Mucosa of stomach (tissue), 1 donor: ENCODE measurements at regions not wholly inside any gene's neighbourhood (a gene's known extent, or its start where the extent isn't known, plus 50 kb on each side); places are given as distances from the start of the nearest gene placed in this dataset.
"Not testable (repeated sequence)": the region's sequence is repeated elsewhere in the genome, so short reads cannot be mapped to it uniquely, and the experiment has no call there.

Experiments used
- H3K27me3 ChIP-seq: one replicate; pipeline ENCODE4 v1.7.0; 2013; ENCODE audit warnings: mild to moderate bottlenecking, low read length; ENCODE audit not compliant: control insufficient read depth, insufficient read depth
- H3K36me3 ChIP-seq: one replicate; pipeline ENCODE4 v1.7.0; 2013; ENCODE audit warnings: low read length; ENCODE audit not compliant: control insufficient read depth, insufficient read depth
- H3K4me1 ChIP-seq: one replicate; pipeline ENCODE4 v1.7.0; 2013; ENCODE audit warnings: mild to moderate bottlenecking, low read length; ENCODE audit not compliant: control insufficient read depth, insufficient read depth
- H3K4me3 ChIP-seq: one replicate; pipeline ENCODE4 v1.7.0; 2013; ENCODE audit warnings: low read length
- H3K9ac ChIP-seq: one replicate; pipeline ENCODE4 v1.7.0; 2013; ENCODE audit warnings: mild to moderate bottlenecking, low read length, moderate library complexity
- H3K9me3 ChIP-seq: one replicate; pipeline ENCODE4 v1.7.0; 2013; ENCODE audit warnings: mild to moderate bottlenecking, low read length, moderate library complexity; ENCODE audit not compliant: control insufficient read depth
- donor health status: Pancreatic carcinoma.

DNA sequence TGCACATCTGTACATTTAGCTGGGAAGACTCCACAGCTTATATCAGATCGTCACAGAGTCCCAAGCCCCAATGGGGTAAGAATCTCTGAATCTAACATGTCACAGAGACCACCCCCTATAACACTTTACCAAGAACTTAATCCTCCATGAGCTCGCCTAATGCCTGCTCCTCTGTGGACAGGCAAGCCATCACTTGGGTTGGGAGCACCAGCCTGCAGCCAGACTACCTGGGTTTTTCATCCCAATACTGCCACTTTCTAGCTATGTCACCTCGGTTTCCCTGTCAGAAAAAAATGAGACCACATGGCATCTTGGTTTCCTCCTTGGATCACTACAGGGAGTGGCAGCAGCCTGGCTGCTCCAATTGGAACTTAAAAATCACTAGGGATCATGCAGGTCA lies 277.9 kb upstream of the TLE3 start:
- peaks cover 15% of the 10 kb centered on the region for H3K27me3 ChIP-seq
- H3K4me3 ChIP-seq = no peak overlapping the region
- no peaks in the 10 kb centered on the region for H3K36me3 ChIP-seq
- no peaks in the 10 kb centered on the region for H3K9me3 ChIP-seq
- H3K9ac ChIP-seq = no peak overlapping the region
- H3K4me1 ChIP-seq = peaks cover 9% of the 10 kb centered on the region

DNA sequence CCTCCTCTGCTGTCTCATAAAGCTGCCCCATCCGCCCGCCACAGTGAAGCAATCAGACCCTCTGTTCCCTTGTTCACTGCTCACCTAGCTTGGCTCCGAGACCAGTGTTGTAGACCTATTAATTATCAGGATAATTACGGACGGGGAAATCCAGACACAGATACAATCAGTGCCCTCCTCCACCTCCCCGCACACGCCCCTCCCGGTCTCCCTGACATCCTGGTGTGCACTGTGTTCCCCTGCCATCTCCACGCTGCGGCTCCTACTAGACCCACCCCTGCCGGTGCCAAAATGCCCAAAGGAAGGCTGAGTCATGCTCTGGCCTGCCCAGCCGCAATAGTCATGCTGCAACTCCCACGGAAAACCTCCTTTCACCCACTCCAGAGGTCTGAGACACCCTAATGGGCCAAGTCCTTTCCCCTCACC lies 277.3 kb upstream of the TLE3 start:
- H3K27me3 ChIP-seq = peaks cover 15% of the 10 kb centered on the region
- no peak overlapping the region for H3K4me3 ChIP-seq
- no peak overlapping the region for H3K9ac ChIP-seq
- H3K36me3 ChIP-seq = no peaks in the 10 kb centered on the region
- H3K9me3 ChIP-seq = no peaks in the 10 kb centered on the region
- peaks cover 9% of the 10 kb centered on the region for H3K4me1 ChIP-seq

DNA sequence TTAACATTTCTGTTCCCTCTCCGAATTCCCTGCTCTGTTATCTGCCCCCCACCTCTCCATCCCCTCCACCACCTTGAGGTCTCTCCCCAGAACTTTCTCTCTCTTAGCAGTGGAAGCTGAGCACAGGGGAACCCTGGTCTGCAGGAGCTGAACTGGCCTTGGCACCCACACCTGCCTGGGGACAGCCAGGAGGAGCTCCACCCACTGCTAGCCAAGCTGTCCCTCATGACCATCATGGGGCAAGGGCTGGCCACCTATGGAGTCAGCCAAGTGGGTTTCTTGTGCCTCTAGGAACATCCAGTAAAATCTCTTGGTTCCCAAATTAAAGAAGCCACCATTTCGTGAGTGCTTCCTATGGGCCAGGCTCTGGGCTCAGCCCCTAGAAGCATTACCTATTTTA lies 276.4 kb upstream of the TLE3 start:
- H3K4me1 ChIP-seq = peaks cover 9% of the 10 kb centered on the region
- H3K4me3 ChIP-seq = no peak overlapping the region
- no peaks in the 10 kb centered on the region for H3K9me3 ChIP-seq

DNA sequence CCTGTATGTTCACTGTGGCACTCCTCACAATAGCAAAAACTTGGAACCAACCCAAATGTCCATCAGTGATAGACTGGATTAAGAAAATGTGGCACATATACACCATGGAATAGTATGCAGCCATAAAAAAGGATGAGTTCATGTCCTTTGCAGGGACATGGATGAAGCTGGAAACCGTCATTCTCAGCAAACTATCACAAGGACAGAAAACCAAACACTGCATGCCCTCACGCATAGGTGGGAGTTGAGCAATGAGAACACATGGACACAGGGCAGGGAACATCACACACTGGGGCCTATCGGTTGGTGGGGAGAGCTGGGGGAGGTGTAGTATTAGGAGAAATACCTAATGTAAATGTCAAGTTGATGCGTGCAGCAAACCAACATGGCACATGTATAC lies 275.7 kb upstream of the TLE3 start:
- not testable (repeated sequence) for H3K4me1 ChIP-seq, H3K9me3 ChIP-seq, H3K4me3 ChIP-seq, H3K36me3 ChIP-seq, H3K9ac ChIP-seq
- H3K27me3 ChIP-seq = peaks cover 15% of the 10 kb centered on the region

More for the DNA sequence above, 276.4 kb upstream of the TLE3 start:
- H3K9ac ChIP-seq = no peak overlapping the region
- peaks cover 15% of the 10 kb centered on the region for H3K27me3 ChIP-seq
- no peaks in the 10 kb centered on the region for H3K36me3 ChIP-seq

DNA sequence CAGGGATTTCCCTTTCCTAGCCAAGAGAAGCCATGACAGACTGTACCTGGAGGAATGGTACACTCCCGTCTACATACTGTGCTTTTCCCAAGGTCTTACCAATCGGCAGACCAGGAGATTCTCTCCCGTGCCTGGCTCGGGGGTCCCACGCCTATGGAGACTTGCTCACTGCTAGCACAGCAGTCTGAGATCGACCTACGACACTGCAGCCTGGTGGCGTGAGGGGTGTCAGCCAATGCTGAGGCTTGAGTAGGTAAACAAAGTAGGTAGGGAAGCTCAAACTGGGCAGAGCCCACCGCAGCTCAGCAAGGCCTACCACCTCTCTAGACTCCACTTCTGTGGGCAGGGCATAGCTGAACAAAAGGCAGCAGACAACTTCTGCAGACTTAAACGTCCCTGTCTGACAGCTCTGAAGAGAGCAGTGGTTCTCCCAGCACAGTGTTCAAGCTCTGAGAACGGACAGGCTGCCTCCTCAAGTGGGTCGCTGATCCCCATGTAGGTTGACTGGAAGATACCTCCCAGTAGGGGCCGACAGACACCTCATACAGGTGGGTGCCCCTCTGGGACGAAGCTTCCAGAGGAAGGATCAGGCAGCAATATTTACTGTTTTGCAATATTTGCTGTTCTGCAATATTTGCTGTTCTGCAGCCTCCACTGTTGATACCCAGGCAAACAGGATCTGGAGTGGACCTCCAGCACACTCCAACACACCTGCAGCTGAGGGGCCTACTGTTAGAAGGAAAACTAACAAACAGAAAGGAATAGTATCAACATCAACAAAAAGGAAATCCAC lies 270.4 kb upstream of the TLE3 start:
- H3K4me3 ChIP-seq, H3K9ac ChIP-seq, H3K36me3 ChIP-seq, H3K9me3 ChIP-seq, H3K4me1 ChIP-seq, H3K27me3 ChIP-seq: not testable (repeated sequence)

DNA sequence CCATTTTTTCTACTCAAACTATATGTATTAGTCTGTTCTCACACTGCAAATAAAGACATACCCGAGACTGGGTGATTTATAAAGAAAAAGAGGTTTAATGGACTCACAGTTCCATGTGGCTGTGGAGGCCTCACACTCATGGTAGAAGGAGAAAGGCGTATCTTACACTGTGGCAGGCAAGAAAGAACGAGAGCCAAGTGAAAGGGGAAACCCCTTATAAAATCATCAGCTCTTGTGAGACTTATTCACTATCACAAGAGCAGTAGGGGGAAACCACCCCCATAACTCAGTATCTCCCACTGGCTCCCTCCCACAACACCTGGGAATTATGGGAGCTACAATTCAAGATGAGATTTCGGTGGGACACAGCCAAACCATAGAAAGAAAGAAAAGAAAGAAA lies 266.3 kb upstream of the TLE3 start:
- H3K9ac ChIP-seq, H3K4me1 ChIP-seq, H3K27me3 ChIP-seq, H3K4me3 ChIP-seq, H3K36me3 ChIP-seq, H3K9me3 ChIP-seq: not testable (repeated sequence)

DNA sequence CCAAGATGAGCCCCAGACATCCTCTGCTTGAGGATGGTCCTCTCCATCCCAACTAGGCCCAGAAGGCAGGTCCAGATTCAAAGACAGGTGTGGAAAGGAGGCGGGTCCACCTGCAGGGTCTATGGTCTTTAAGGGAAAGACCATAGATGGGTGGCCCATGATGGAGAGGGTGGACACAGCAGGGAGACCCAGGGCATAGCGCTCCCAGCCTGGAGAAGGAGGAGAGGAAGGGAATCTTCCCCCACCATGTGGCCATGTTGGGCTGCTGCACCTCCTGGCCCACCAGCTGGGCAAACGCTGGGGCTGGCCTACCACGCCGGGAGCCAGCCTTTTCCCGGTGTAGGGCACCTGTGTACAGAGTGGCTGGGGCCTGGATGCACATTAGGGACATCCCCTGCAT lies 265.2 kb upstream of the TLE3 start:
- H3K4me1 ChIP-seq = peaks cover 3% of the 10 kb centered on the region
- H3K36me3 ChIP-seq = no peaks in the 10 kb centered on the region
- no peak overlapping the region for H3K9ac ChIP-seq
- H3K4me3 ChIP-seq = no peak overlapping the region
- no peaks in the 10 kb centered on the region for H3K27me3 ChIP-seq
- no peaks in the 10 kb centered on the region for H3K9me3 ChIP-seq

DNA sequence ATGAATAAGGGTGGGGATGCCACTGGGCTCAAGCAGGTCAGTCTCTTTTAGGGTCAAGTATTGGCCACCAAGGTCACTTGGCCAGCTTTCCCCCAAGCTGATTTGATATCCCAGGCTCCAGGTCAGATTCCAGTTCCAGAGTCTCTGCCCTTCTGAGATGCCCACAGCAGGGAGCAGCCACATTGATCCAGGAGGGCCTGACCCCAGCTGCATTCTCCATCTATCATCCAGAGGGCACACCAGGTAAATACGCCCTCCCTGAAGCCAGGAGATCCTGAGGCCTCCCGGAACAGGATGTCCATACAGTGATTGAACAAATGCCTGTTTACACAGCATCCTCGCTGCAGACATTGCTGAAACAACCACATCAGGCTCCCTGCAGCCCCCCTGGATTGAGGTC lies 264.6 kb upstream of the TLE3 start:
- Histone ChIP-seq H3K36me3 (no peaks in the 10 kb centered on the region), H3K4me3 (no peak overlapping the region), H3K4me1 (peaks cover 3% of the 10 kb centered on the region), H3K27me3 (no peaks in the 10 kb centered on the region), H3K9ac (no peak overlapping the region), H3K9me3 (no peaks in the 10 kb centered on the region)

DNA sequence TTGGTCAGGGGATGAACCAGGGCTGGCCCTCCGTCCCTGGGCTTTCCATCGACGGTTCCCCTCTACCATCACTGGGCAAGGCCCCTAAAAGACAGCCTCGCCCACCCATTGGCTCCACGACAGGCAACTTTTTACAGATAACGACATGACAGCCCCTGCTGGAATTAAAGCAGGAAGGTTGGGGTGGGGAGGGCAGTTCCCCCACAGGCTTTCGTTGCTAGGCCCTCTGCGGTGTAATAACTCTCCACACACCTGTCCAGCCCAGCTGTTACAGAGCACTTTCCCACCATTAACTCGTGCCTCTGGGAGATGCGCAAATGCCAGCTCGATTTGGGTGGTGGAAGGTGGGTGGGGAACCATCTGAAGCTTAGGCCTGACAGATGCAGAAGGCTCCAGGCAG lies 264.2 kb upstream of the TLE3 start:
- H3K4me3 ChIP-seq = no peak overlapping the region
- H3K27me3 ChIP-seq = no peaks in the 10 kb centered on the region
- H3K4me1 ChIP-seq = peaks cover 3% of the 10 kb centered on the region
- H3K36me3 ChIP-seq = no peaks in the 10 kb centered on the region
- no peaks in the 10 kb centered on the region for H3K9me3 ChIP-seq
- H3K9ac ChIP-seq = no peak overlapping the region

DNA sequence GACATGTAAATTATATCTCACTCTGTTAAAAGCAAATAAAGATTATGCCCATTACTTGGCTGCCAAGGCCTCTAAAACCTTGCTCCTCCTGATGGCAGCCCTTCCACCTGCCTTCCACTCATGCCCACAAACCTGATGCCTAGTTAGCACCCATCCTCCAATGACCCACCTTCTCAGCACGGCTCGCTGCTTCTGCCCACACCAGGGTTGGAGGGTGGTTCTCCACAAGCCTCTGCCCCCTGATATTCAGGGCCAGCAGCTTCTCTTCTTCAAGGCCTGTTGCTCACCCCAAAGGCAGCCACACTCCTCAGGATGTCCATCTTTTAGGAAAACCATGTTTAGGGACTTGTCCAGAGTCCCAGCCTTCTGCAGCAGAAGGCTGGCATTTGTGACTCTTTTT lies 263.4 kb upstream of the TLE3 start:
- H3K9ac ChIP-seq = no peak overlapping the region
- no peak overlapping the region for H3K4me3 ChIP-seq
- H3K4me1 ChIP-seq = peaks cover 3% of the 10 kb centered on the region
- no peaks in the 10 kb centered on the region for H3K27me3 ChIP-seq
- H3K36me3 ChIP-seq = no peaks in the 10 kb centered on the region
- no peaks in the 10 kb centered on the region for H3K9me3 ChIP-seq

DNA sequence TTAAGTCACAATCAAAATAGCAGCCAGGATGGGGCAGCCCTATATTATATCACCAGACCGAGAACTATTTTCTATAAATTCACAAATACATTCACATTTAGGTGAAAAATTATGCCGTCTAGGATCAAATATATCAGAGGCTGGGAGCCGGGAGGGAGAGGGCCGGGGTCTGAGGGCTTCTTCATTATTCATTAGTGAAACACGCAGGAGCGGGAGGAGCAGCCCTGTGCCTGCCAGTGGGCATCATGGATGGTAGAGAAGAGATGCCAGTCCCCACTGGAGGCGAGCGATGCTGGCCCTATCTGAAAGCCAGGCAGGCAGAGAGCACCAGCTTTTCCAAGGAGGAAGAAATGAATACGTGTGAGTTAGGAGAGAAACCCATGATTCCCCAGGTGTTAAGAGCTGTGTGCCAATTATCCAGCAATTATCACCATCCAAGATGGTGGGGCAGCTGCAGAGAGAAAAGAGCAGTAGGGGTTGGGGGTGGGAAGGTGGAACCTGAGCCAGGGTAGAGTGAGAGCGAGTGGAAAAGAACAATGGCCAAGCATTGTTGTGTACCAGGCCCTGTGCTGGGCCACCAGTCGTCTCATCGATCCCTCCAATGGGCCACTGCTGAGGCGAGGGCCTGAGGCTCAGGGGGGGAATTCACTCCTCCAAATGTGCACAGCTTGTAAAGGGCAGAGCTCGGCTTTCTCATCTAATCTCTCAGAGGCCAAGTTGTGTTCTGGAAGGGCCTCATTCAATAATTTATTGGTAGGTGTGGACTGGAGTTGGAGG lies 261.3 kb upstream of the TLE3 start:
- no peaks in the 10 kb centered on the region for H3K9me3 ChIP-seq
- H3K4me3 ChIP-seq = no peak overlapping the region
- peaks cover 3% of the 10 kb centered on the region for H3K4me1 ChIP-seq
- no peak overlapping the region for H3K9ac ChIP-seq
- H3K36me3 ChIP-seq = no peaks in the 10 kb centered on the region
- H3K27me3 ChIP-seq = no peaks in the 10 kb centered on the region

DNA sequence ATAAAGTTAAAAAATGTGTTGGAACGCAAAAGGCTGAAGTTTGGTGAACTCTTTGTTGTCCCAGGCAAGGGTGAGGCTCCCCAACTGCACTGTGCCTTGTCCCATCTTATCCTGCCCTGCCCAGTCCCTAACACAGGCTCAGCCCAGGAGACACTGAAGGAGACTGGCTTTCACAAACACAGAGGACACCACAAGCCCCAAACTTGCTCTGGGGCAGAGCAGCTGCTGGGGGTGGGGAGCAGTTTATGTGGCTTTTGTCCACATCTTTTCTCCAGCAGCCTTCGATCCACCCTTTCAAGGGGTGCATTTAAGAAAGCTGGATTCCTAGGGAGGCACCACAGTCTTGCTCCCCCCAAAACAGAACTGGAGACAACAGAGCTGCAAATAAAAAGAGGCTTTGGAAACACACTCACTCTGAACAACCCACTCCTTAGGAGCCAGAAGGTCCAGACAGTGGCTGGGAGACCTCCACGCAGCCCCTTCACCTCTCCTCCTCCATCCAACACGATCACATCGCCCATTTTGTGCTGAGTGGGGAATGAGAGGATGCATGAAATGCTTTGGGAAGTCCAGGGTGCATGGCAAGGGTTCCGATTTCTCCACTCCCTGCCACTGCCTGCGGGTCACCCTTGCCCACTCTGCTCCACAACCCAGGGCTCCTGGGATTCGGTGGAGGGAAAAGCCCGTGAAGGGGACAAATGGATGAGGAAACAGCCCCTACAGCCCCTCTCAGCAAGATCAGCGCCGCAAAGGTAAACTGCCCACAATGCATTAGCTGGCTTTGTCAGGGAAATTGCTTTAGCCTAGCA lies 260.5 kb upstream of the TLE3 start:
- Histone ChIP-seq H3K27me3 (no peaks in the 10 kb centered on the region), H3K9ac (no peak overlapping the region), H3K36me3 (no peaks in the 10 kb centered on the region), H3K4me3 (no peak overlapping the region), H3K4me1 (peaks cover 3% of the 10 kb centered on the region), H3K9me3 (no peaks in the 10 kb centered on the region)
